Esophagus muscularis mucosa (tissue), 3 donors: ENCODE measurements at regions not wholly inside any gene's neighbourhood (a gene's known extent, or its start where the extent isn't known, plus 50 kb on each side); places are given as distances from the start of the nearest gene placed in this dataset.

Experiments used
- CTCF ChIP-seq, 3 experiments: fragments of 200-600 bp in 2 of 3; fragments of 450-650 bp in 1 of 3; sonication (generic) in 2 of 3; IDR thresholded peaks; one replicate each; pipeline ENCODE4 v1.5.1; 2017 to 2019; ENCODE audit warnings: antibody characterized with exemption in 3 of 3, mild to moderate bottlenecking in 2 of 3, moderate library complexity in 1 of 3
- EP300 ChIP-seq: sonication (generic); formaldehyde crosslinking; IDR thresholded peaks from one replicate; pipeline ENCODE4 v1.6.1; 2017; ENCODE audit warnings: antibody characterized with exemption

GRCh38 chr21:24369278-24369677, 1238.0 kb downstream of the MRPL39 start:
- no peak for TF ChIP-seq EP300
- no peak for TF ChIP-seq CTCF (IDR thresholded peaks at IDR 0.05)
